Effector memory CD8-positive, alpha-beta T cell (primary cell): ENCODE measurements at regions not wholly inside any gene's neighbourhood (a gene's known extent, or its start where the extent isn't known, plus 50 kb on each side); places are given as distances from the start of the nearest gene placed in this dataset.

Experiments
- ATAC-seq: fragments of 150-1000 bp; cut with Tn5 transposase; replicated peaks from 2 replicates; pipeline ENCODE4 v1.10.0; 2021; ENCODE audit warnings: mild to moderate bottlenecking, moderate library complexity
- DNase-seq, 3 experiments: peaks; one replicate each; pipeline ENCODE4 v3.0.0; 2021
- H3K27ac Mint-ChIP-seq, 2 donors: one replicate each; pipeline ENCODE4 v1.8.0; 2022; ENCODE audit warnings: mild to moderate bottlenecking in 2 of 2, mixed read lengths in 2 of 2, moderate library complexity in 2 of 2
- H3K27me3 Mint-ChIP-seq, 2 donors: one replicate each; pipeline ENCODE4 v1.8.0; 2022; ENCODE audit warnings: mixed read lengths in 2 of 2
- H3K36me3 Mint-ChIP-seq: one replicate; pipeline ENCODE4 v1.8.0; 2022; ENCODE audit warnings: mild to moderate bottlenecking, moderate library complexity, mixed read lengths; ENCODE audit not compliant: insufficient read depth
- H3K4me1 Mint-ChIP-seq, 2 donors: one replicate each; pipeline ENCODE4 v1.8.0; 2022; ENCODE audit warnings: low read depth in 2 of 2, mixed read lengths in 2 of 2
- H3K4me3 Mint-ChIP-seq, 2 donors: one replicate each; pipeline ENCODE4 v1.8.0; 2022; ENCODE audit warnings: mild to moderate bottlenecking in 2 of 2, mixed read lengths in 2 of 2, moderate library complexity in 2 of 2
- H3K9me3 Mint-ChIP-seq, 2 donors: one replicate each; pipeline ENCODE4 v1.8.0; 2022; ENCODE audit warnings: mixed read lengths in 2 of 2

DNA sequence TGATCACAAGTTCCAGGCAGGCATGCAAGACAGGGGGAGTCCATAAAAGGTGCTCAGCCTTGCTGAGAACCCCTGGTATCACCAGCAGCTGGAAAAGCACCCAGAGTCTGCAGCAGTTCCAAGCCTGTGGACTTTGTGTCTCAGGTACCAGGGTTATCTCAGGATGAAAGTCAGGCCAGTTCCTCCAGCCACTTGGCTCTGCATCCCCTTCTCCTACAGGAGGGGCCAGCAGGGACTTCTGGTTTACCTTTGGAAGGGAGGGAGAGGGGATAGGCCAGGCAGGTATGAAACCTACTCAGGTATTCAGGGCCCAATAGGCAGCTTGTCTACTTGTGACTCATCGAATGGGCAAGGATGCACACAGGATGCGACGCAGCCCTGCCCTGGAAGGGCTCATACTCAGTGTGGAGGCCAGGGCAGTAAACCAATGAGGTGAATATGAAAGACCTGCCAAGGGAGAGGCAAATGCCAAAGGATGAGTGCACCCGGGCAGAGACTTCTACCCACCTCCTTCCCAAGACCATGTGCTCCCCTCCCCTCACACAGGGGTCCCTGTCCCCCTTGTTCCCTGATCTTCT is 148.2 kb downstream of the SLC38A6 start:
- DNase-seq, result no peak
- no peak for ATAC-seq
- Mint-ChIP-seq H3K27me3 (peaks cover 14 to 50% of the 10 kb centered on the region in 2 donors), H3K9me3 (no peaks in the 10 kb centered on the region), H3K4me1 (no peaks in the 10 kb centered on the region), H3K36me3 (no peaks in the 10 kb centered on the region), H3K4me3 (no peak overlapping the region), H3K27ac (no peak overlapping the region)

DNA sequence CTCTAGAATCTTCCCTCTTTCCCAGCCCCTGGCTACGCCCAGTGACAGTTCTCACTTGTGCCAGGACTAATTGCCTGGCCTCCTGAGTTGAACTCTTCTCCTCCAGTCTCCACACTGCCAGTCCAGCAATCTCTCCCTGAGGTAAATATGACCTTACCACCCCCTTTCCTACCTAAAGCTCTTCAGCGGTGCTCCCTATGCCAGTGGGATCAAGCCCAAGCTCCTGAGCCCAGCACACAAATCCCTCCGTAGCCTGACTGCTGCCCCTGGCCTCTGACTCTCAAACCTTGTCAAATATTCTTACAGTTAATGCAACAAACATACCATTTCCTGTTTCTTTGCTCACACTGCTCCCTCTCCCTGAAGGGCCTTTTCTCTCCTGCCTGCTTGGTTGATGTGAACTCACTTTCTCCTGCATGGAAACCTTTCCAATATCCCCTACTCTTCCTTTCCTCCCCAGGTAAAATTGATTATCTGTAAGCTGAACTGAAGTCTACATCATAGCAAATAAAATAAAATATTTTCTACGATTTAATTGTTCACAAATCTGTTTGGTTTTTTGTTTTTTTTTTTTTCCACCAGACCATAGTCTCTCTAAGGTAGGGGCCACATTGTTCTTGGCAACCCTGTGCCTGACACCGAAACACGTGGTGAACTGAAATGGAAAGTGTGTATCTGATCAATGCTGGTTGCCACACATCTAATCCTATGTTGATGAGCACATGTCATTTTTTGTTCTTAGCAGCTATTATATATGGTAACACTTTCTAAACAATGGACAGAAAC is 147.5 kb downstream of the SLC38A6 start:
- ATAC-seq, result no peak

DNA sequence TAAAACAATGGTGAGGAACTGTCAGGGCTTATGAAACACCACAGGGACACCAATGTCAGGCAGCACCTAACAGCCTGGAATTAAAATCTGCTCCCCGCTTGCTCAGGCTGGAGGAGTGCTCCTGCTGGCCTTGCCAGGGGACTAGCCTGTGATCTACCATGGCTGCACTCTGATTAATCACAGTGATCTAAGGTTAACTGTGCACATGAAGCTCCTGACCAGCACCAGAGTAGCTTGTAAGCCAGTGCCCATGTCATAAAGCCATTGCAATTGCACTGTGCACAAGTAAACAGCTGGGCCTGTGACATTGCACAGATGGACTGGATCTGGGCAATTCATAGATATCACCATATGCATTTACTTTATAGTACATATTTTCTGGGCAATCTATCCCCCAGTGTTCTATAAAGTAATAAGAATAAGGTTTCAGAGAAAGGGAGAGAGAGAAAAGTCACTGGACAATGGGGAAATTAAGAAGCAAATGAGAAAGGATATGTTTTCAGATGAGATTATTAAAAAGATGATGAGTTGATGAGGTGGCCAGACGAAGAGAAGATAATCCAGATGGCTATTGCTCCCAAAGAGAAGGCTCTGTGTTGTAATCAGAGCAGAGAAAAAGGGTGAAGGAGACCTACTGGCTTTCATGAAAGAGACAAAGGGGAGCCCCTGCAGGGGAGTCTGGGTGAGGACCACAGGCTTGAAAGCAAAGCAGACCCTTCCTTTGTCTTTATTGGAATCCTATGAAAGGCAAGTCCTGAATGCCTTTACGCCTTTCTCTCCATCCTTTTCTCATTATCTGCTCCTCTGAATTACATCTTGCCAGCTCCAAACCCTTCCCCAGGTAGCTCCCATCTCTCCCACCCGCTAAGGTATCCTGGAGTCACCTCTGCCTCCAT is 145.8 kb downstream of the SLC38A6 start:
- no peak overlapping the region for H3K4me3 Mint-ChIP-seq
- H3K27me3 Mint-ChIP-seq, result peaks cover 9 to 37% of the 10 kb centered on the region in 2 donors
- no peak overlapping the region for H3K27ac Mint-ChIP-seq
- H3K4me1 Mint-ChIP-seq, result no peaks in the 10 kb centered on the region
- ATAC-seq (no peak), DNase-seq (no peak)
- H3K36me3 Mint-ChIP-seq, result no peaks in the 10 kb centered on the region
- H3K9me3 Mint-ChIP-seq, result no peaks in the 10 kb centered on the region

More for the DNA sequence above, 147.5 kb downstream of the SLC38A6 start:
- no peak for DNase-seq
- H3K4me1 Mint-ChIP-seq, result no peaks in the 10 kb centered on the region
- H3K9me3 Mint-ChIP-seq, result no peaks in the 10 kb centered on the region
- H3K27ac Mint-ChIP-seq, result no peak overlapping the region
- H3K36me3 Mint-ChIP-seq, result no peaks in the 10 kb centered on the region
- H3K27me3 Mint-ChIP-seq, result peaks cover 11 to 44% of the 10 kb centered on the region in 2 donors
- H3K4me3 Mint-ChIP-seq, result no peak overlapping the region

DNA sequence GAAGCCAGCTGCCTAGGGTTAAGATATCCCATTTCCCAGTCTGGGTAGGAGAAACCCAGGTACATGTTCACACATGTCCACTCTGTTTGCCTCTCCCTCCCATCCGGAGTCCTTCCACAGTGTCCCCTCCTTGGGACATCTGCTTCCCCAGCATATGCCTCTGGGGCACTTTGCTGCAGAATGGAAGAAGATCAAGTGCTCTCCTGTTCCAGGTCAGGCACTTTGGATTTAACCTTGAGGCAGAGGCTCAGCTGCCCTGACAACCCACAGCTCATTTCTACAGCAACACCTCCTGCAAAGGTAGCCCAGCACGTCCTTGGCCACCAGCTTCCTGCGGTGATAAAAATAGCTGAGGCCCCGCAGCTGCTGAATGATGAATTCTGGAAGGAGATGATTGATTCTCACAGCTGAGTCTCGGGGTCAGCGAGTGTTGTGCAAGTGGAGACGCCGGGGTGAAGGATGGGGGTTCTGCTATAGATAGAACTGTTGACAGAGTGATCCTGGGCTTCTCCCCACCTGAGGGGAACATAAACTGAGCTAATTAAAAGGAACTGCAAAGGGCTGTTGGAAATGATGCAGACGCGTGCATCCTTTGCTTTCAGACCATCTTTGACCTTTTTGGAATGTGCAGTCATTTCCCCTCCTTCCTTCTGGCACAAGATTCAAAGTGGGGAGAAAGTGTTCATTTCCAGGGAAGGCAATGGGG is 145.0 kb downstream of the SLC38A6 start:
- no peaks in the 10 kb centered on the region for H3K9me3 Mint-ChIP-seq
- no peak overlapping the region for H3K27ac Mint-ChIP-seq
- ATAC-seq, result no peak
- H3K27me3 Mint-ChIP-seq, result peaks cover 9 to 37% of the 10 kb centered on the region in 2 donors
- H3K4me3 Mint-ChIP-seq, result no peak overlapping the region
- H3K36me3 Mint-ChIP-seq, result no peaks in the 10 kb centered on the region
- H3K4me1 Mint-ChIP-seq, result no peaks in the 10 kb centered on the region
- no peak for DNase-seq

DNA sequence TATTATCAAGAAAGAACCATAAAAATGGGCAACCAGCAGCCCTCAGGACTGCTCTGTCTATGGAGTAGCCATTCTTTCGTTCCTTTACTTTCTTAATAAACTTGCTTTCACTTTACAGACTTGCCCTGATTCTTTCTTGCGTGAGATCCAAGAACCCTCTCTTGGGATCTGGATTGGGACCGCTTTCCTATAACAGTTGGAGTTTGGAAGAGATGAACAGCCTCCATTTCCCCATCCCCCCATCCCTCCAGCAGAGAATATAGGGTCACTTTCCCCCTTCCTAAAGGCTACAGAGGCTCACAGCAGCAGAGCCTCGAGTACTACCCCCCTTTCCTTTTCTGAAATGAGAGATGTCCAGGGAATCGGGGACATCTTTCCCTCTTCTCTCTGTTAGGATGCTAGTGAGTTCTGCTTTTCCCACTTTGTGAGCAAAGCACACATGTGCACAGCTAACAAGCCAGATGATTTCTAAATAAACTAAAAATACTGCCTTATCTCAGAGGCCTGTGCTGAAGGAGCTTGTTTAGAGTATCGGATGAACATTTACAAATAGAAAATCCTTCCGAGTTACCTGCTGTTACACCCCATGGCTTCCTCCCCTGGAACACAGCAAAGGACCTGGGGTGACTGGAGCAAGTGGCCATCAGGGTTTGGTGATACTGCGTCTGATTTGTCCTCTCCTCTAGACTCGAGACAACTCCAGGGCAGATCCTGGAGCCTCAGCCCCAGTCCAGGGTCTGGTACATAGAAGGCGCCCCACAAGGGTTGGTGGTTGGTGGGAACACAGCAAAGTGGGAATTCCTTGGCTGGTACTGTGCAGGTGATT is 144.2 kb downstream of the SLC38A6 start:
- DNase-seq (no peak), ATAC-seq (no peak)
- Mint-ChIP-seq H3K9me3 (no peaks in the 10 kb centered on the region), H3K4me3 (no peak overlapping the region), H3K36me3 (no peaks in the 10 kb centered on the region), H3K27ac (no peak overlapping the region), H3K4me1 (peaks cover 0 to 3% of the 10 kb centered on the region in 2 donors), H3K27me3 (peaks cover 9 to 37% of the 10 kb centered on the region in 2 donors)

DNA sequence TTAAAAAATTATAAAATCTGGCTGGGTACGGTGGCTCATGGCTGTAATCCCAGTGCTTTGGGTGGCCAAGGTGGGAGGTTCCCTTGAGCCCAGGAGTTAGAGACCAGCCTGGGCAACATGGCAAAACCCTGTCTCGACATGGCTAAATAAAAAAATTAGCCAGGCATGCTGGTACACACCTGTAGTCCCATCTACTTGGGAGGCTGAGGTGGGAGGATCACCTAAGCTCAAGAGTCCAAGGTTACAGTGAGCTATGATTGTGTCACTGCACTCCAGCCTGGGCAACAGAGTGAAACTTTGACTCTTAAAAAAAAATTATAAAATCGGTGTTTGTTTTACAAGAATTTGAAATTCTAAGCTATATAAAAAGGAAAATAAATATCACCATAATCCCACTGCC is 141.8 kb downstream of the SLC38A6 start:
- Mint-ChIP-seq H3K4me3 (no peak overlapping the region), H3K4me1 (peaks cover 0 to 3% of the 10 kb centered on the region in 2 donors), H3K27ac (no peak overlapping the region), H3K9me3 (no peaks in the 10 kb centered on the region), H3K36me3 (no peaks in the 10 kb centered on the region), H3K27me3 (peaks cover 9 to 20% of the 10 kb centered on the region in 2 donors)
- DNase-seq, result no peak
- no peak for ATAC-seq

DNA sequence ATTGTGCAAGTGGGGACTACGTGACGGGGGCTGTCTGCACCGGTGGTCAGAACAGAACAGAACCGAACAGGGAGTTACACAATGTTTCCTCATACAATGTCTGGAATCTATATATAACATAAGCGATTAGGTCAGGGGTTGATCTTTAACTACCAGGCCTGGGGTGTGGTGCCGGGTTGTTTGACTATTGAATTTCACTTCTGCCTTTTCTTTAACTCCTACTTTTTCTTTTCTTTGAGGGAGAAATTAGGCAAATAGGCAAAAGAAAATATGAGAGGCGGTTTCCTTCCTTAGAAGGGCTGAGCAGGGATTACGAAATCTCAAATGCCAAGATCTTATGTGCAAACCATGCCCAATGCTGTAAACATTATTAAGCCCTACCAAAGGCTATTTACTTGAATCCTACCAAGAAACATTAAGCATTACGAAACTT is 140.3 kb downstream of the SLC38A6 start:
- ATAC-seq (no peak), DNase-seq (no peak)
- H3K27ac Mint-ChIP-seq, result no peak overlapping the region
- peaks cover 3 to 5% of the 10 kb centered on the region in 2 donors for H3K27me3 Mint-ChIP-seq
- no peaks in the 10 kb centered on the region for H3K9me3 Mint-ChIP-seq
- no peak overlapping the region for H3K4me3 Mint-ChIP-seq
- no peaks in the 10 kb centered on the region for H3K36me3 Mint-ChIP-seq
- peaks cover 0 to 3% of the 10 kb centered on the region in 2 donors for H3K4me1 Mint-ChIP-seq

DNA sequence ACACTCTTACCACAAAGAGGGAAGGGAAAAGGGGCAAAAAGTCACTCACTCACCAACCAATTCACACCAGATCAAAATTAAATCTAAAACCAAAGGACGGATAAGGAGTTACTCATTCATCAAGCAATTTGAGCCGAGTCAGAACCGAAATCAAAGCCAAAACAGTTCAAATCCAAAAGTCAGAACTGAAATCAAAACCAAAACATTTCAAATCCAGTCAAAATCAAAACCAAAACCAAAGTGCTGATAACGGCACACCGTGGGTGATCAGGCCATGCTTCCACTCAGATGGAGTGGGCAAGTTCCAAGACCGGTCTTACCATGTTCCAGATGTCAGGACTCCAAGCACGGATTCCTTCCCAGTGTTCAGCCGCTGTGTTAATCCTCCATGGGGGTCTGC is 139.5 kb downstream of the SLC38A6 start:
- DNase-seq, result no peak
- peak overlapping the region; percentile 11 to 22 for H3K4me3 Mint-ChIP-seq
- no peaks in the 10 kb centered on the region for H3K27me3 Mint-ChIP-seq
- peaks cover 0 to 3% of the 10 kb centered on the region in 2 donors for H3K4me1 Mint-ChIP-seq
- H3K36me3 Mint-ChIP-seq, result no peaks in the 10 kb centered on the region
- peak overlapping the region in 1 of 2 donors; percentile 10 for H3K27ac Mint-ChIP-seq
- H3K9me3 Mint-ChIP-seq, result no peaks in the 10 kb centered on the region
- ATAC-seq, result no peak

DNA sequence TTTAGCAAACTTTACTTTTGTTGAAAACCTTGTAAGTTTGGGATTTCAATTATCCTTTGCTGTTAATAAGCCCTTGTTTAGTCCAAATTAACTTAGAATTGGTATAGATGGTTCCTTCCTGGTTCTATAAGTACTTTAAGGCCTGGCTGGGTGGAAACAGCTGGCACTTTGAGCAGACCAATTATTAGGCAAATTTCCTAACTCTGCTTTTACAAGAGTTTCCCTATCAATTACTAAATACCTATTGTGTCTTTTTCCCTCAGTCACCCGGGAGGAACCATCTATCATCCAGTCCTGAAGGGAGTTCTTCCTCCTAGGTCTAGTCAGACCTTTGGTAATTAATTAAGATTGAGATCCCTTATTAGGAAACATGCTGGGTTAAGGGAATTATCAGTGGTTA is 138.0 kb downstream of the SLC38A6 start:
- Mint-ChIP-seq H3K27ac (no peak overlapping the region), H3K4me1 (peaks cover 0 to 3% of the 10 kb centered on the region in 2 donors), H3K4me3 (no peak overlapping the region), H3K9me3 (peaks cover 3 to 7% of the 10 kb centered on the region in 2 donors), H3K36me3 (no peaks in the 10 kb centered on the region), H3K27me3 (no peaks in the 10 kb centered on the region)
- ATAC-seq (no peak), DNase-seq (no peak)

DNA sequence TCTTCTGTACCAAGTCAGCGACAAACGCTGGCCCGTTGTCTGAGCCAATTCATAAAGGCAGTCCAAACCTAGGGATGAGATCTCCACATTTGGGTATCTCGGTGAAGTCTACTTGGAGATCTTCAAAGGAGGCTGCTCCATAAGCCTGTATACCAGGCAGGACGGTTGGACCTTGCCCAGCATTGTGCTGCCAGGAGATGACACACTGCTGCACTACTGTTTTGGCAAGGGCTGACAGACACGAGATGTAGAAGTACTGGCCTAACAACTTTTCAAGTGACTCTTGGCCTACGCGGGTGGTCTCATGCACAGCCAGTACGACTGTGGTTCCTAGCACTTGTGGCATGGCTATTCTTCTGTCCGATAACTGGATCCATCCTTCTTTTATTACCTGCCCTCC is 135.3 kb downstream of the SLC38A6 start:
- peaks cover 5 to 9% of the 10 kb centered on the region in 2 donors for H3K27me3 Mint-ChIP-seq
- no peak overlapping the region for H3K4me3 Mint-ChIP-seq
- peaks cover 0 to 3% of the 10 kb centered on the region in 2 donors for H3K4me1 Mint-ChIP-seq
- DNase-seq, result no peak
- H3K27ac Mint-ChIP-seq, result no peak overlapping the region
- no peaks in the 10 kb centered on the region for H3K36me3 Mint-ChIP-seq
- no peak for ATAC-seq
- peaks cover 6 to 13% of the 10 kb centered on the region in 2 donors for H3K9me3 Mint-ChIP-seq

DNA sequence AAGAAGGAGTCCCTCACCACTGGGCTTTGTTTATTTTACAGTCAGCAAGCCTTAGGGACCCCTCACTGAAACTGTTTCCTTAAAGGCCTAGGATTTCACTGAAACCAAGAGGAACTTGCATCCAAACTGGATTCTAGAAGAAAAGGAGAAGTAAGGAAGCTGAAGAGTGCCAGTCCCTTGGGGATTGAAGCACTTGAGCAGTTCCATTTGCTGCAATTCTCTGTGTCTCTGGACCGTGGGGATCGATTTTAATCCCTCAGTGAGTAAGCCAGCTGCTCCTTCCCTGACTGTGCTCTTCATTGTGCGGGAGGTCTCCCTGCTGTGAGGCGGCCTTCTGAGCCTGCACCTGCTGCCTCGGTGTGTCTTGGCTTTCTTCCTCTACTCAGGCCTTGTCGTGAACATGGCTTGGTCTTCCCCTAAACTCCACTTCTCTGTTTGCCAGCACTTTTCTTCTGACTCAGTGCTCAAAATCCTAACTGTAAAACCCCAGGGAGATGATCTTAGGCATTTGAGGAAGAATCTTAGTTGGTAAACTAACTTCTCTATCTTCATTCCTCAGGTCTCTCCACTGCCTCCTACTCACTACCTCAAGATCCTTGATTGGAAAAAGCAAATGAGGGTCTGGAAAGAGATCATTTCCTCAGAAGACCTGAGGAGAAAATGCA is 132.6 kb downstream of the SLC38A6 start:
- ATAC-seq (no peak), DNase-seq (no peak)
- Mint-ChIP-seq H3K27me3 (peaks cover 9 to 27% of the 10 kb centered on the region in 2 donors), H3K27ac (no peak overlapping the region), H3K36me3 (no peaks in the 10 kb centered on the region), H3K4me1 (no peaks in the 10 kb centered on the region), H3K9me3 (peaks cover 6 to 13% of the 10 kb centered on the region in 2 donors), H3K4me3 (no peak overlapping the region)

DNA sequence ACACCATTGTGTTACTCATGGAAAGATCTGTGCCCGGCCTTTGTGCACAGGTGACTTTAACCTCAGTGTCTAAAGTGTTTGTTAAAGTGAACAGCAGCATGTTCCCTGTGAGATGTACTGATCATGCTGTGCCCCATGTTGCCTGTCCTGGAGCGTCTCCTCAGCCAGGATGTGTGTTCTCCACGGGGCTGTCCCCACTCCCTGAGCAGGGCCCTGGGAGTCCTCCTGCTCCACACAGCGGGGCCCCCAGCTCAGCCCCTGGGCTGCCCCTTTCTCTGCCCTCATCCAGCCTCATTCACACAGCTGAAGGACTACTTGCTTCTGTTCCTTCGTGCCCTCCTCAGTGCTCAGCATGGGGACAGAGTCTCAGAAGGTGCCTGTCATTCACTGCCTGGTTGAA is 131.5 kb downstream of the SLC38A6 start:
- Mint-ChIP-seq H3K4me3 (no peak overlapping the region), H3K27ac (no peak overlapping the region), H3K9me3 (peaks cover 6 to 13% of the 10 kb centered on the region in 2 donors), H3K36me3 (no peaks in the 10 kb centered on the region), H3K4me1 (no peaks in the 10 kb centered on the region), H3K27me3 (peaks cover 9 to 27% of the 10 kb centered on the region in 2 donors)
- DNase-seq (no peak), ATAC-seq (no peak)
